Osteoblast (primary cell): ENCODE measurements at regions not wholly inside any gene's neighbourhood (a gene's known extent, or its start where the extent isn't known, plus 50 kb on each side); places are given as distances from the start of the nearest gene placed in this dataset.

Experiments used
- DNase-seq: peaks from one replicate; pipeline ENCODE4 v3.0.0; 2011; ENCODE audit warnings: low spot score, mixed read lengths; ENCODE audit not compliant: insufficient read length; ENCODE audit errors: missing footprints
- H2AFZ ChIP-seq: 2 replicates; pipeline ENCODE4 v1.6.0; 2011; ENCODE audit warnings: mild to moderate bottlenecking, low read length
- H3K27ac ChIP-seq: 2 replicates; pipeline ENCODE4 v1.5.1; 2011; ENCODE audit warnings: mild to moderate bottlenecking, low read depth, low read length, moderate library complexity
- H3K27me3 ChIP-seq: 2 replicates; pipeline ENCODE4 v1.6.0; 2012; ENCODE audit warnings: mild to moderate bottlenecking, control low read depth, inconsistent platforms, low read length, moderate library complexity; ENCODE audit not compliant: insufficient read depth
- H3K36me3 ChIP-seq: 2 replicates; pipeline ENCODE4 v1.5.1; 2011; ENCODE audit warnings: mild to moderate bottlenecking, low read length, control low read depth, moderate library complexity; ENCODE audit not compliant: insufficient read depth
- H3K4me1 ChIP-seq: 2 replicates; pipeline ENCODE4 v1.5.1; 2011; ENCODE audit warnings: mild to moderate bottlenecking, low read length, control low read depth, moderate library complexity; ENCODE audit not compliant: insufficient read depth
- H3K4me2 ChIP-seq: 2 replicates; pipeline ENCODE4 v1.6.0; 2011; ENCODE audit warnings: mild to moderate bottlenecking, low read length; ENCODE audit not compliant: insufficient read depth
- H3K4me3 ChIP-seq: fragments of 200-600 bp; sonication (generic); 3 replicates; pipeline ENCODE4 v1.5.1; 2012; ENCODE audit warnings: mild to moderate bottlenecking, low read length, inconsistent platforms; ENCODE audit not compliant: insufficient read depth
- H3K79me2 ChIP-seq: 2 replicates; pipeline ENCODE4 v1.6.0; 2012; ENCODE audit warnings: mild to moderate bottlenecking, low read length, control low read depth, inconsistent platforms; ENCODE audit not compliant: insufficient read depth
- H3K9me3 ChIP-seq: 2 replicates; pipeline ENCODE4 v1.5.1; 2011; ENCODE audit warnings: low read depth, low read length, control low read depth
- H4K20me1 ChIP-seq: 2 replicates; pipeline ENCODE4 v1.6.0; 2012; ENCODE audit warnings: mild to moderate bottlenecking, low read length, control low read depth; ENCODE audit not compliant: insufficient read depth
- CTCF ChIP-seq: IDR thresholded peaks from 2 replicates; pipeline ENCODE4 v1.5.1; 2011; ENCODE audit warnings: mild to moderate bottlenecking, low read depth, low read length, moderate library complexity; ENCODE audit errors: extremely low read depth

DNA sequence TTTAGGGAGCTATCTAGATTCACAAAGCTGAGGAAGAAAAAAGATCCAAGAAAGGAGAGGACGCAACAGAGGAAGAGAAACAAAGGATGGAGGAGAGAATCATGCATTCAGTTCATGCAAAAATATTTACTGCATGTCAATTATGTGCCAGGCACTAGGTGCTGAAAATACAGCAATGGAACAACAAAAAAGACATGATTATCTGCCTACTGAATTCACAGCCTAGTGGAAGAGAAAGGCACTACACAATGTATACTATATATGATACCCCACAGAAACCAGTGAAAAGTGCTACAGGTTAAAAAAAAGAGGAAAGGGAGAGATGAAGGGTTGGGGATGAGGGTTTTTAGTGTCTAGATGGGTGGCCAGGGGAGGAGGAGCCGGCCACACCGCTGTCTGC lies 520.4 kb upstream of the CELF2 start:
- DNase-seq = no peak
- H3K9me3 ChIP-seq = no peaks in the 10 kb centered on the region
- no peaks in the 10 kb centered on the region for H3K79me2 ChIP-seq
- H3K36me3 ChIP-seq = no peaks in the 10 kb centered on the region
- H4K20me1 ChIP-seq = no peaks in the 10 kb centered on the region
- H3K4me2 ChIP-seq = no peak overlapping the region
- H3K27ac ChIP-seq = no peak overlapping the region
- no peak overlapping the region for H3K4me3 ChIP-seq
- no peaks in the 10 kb centered on the region for H3K4me1 ChIP-seq
- no peaks in the 10 kb centered on the region for H3K27me3 ChIP-seq
- no peak for TF ChIP-seq CTCF
- H2AFZ ChIP-seq = no peak overlapping the region

DNA sequence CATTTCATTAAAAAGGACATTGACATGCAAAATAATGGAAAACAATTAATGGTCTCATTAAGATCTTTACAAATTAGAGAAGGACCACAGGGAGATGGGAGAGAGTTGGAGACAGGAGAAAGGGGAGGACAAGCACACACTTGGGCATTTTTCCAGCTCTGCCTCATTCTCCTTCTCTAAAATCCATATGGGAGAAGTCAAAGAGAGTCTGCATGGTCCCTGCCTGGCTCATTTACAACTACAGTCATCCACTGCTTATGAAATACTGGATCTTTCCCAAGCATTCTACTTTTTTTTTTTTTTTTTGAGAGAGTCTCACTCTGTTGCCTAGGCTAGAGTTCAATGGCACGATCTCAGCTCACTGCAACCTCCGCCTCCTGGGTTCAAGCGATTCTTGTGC lies 518.9 kb upstream of the CELF2 start:
- DNase-seq = no peak
- no peak overlapping the region for H3K27ac ChIP-seq

GRCh38 chr10:10499839-10500238 lies 517.8 kb upstream of the CELF2 start:
- Histone ChIP-seq H2AFZ (no peak overlapping the region), H4K20me1 (no peaks in the 10 kb centered on the region), H3K79me2 (no peaks in the 10 kb centered on the region), H3K4me1 (no peaks in the 10 kb centered on the region), H3K27ac (no peak overlapping the region), H3K36me3 (no peaks in the 10 kb centered on the region), H3K9me3 (no peaks in the 10 kb centered on the region), H3K27me3 (no peaks in the 10 kb centered on the region), H3K4me2 (no peak overlapping the region), H3K4me3 (no peak overlapping the region)
- no peak for DNase-seq
- no peak for TF ChIP-seq CTCF

More for the DNA sequence above, 518.9 kb upstream of the CELF2 start:
- Histone ChIP-seq H4K20me1 (no peaks in the 10 kb centered on the region), H2AFZ (no peak overlapping the region), H3K4me3 (no peak overlapping the region), H3K36me3 (no peaks in the 10 kb centered on the region), H3K4me2 (no peak overlapping the region), H3K4me1 (no peaks in the 10 kb centered on the region), H3K9me3 (no peaks in the 10 kb centered on the region), H3K27me3 (no peaks in the 10 kb centered on the region), H3K79me2 (no peaks in the 10 kb centered on the region)
- TF ChIP-seq CTCF = no peak

GRCh38 chr10:10500937-10501336 lies 516.7 kb upstream of the CELF2 start:
- Histone ChIP-seq H3K9me3 (no peaks in the 10 kb centered on the region), H3K79me2 (no peaks in the 10 kb centered on the region), H3K4me3 (no peak overlapping the region), H3K36me3 (no peaks in the 10 kb centered on the region), H4K20me1 (no peaks in the 10 kb centered on the region), H3K27me3 (no peaks in the 10 kb centered on the region), H2AFZ (no peak overlapping the region), H3K4me1 (no peaks in the 10 kb centered on the region), H3K4me2 (no peak overlapping the region), H3K27ac (no peak overlapping the region)
- no peak for TF ChIP-seq CTCF
- DNase-seq = no peak
